KMS-11 (cell line): ENCODE measurements at regions not wholly inside any gene's neighbourhood (a gene's known extent, or its start where the extent isn't known, plus 50 kb on each side); places are given as distances from the start of the nearest gene placed in this dataset.

Source experiments
- H2AFZ ChIP-seq: fragments of 200-600 bp; sonication (generic); 2 replicates; pipeline ENCODE4 v1.6.1; 2016; ENCODE audit warnings: antibody characterized with exemption, mixed run types, low read depth
- H3K27ac ChIP-seq: fragments of 200-600 bp; sonication (generic); 2 replicates; pipeline ENCODE4 v1.6.1; 2016; ENCODE audit warnings: mild to moderate bottlenecking, mixed run types
- H3K27me3 ChIP-seq: fragments of 200-600 bp; sonication (generic); 2 replicates; pipeline ENCODE4 v1.6.1; 2017; ENCODE audit warnings: mild to moderate bottlenecking, low read depth, mixed run types, moderate library complexity; ENCODE audit not compliant: insufficient read depth
- H3K36me3 ChIP-seq: fragments of 200-600 bp; sonication (generic); 2 replicates; pipeline ENCODE4 v1.6.1; 2017; ENCODE audit warnings: mild to moderate bottlenecking, mixed run types; ENCODE audit not compliant: insufficient read depth
- H3K4me1 ChIP-seq: fragments of 200-600 bp; sonication (generic); 2 replicates; pipeline ENCODE4 v1.6.1; 2016; ENCODE audit warnings: mild to moderate bottlenecking, low read depth, mixed run types; ENCODE audit not compliant: poor library complexity, severe bottlenecking
- H3K4me2 ChIP-seq: fragments of 200-600 bp; sonication (generic); 2 replicates; pipeline ENCODE4 v1.7.0; 2016; ENCODE audit warnings: mild to moderate bottlenecking, mixed run types
- H3K4me3 ChIP-seq: fragments of 200-600 bp; sonication (generic); IDR thresholded peaks from 2 replicates; pipeline ENCODE4 v1.6.1; 2017; ENCODE audit warnings: low read depth, low read length, mixed read lengths; ENCODE audit not compliant: insufficient read depth
- H3K79me2 ChIP-seq: fragments of 200-600 bp; sonication (generic); 2 replicates; pipeline ENCODE4 v1.6.1; 2016; ENCODE audit warnings: low read depth, mixed run types; ENCODE audit not compliant: insufficient read depth
- H3K9ac ChIP-seq: fragments of 200-600 bp; sonication (generic); 2 replicates; pipeline ENCODE4 v1.6.1; 2016; ENCODE audit warnings: mild to moderate bottlenecking, mixed run types
- H4K20me1 ChIP-seq: fragments of 200-600 bp; sonication (generic); 2 replicates; pipeline ENCODE4 v1.6.1; 2016; ENCODE audit warnings: mild to moderate bottlenecking, mixed run types; ENCODE audit not compliant: insufficient read depth
- CTCF ChIP-seq: fragments of 200-600 bp; sonication (generic); conservative IDR thresholded peaks from 2 replicates; pipeline ENCODE4 v1.6.1; 2017; ENCODE audit warnings: low read depth, mild to moderate bottlenecking, antibody characterized with exemption, low read length, moderate library complexity, mixed read lengths

GRCh38 chr3:194816748-194817591 lies 131.3 kb downstream of the FAM43A start:
- H3K9ac ChIP-seq: no peak overlapping the region
- H3K4me3 ChIP-seq: no peak overlapping the region
- no peaks in the 10 kb centered on the region for H3K4me1 ChIP-seq
- no peak overlapping the region for H3K27ac ChIP-seq
- no peak for TF ChIP-seq CTCF
- no peaks in the 10 kb centered on the region for H3K36me3 ChIP-seq
- no peaks in the 10 kb centered on the region for H4K20me1 ChIP-seq
- H3K27me3 ChIP-seq: no peaks in the 10 kb centered on the region
- H2AFZ ChIP-seq: no peak overlapping the region
- H3K79me2 ChIP-seq: no peaks in the 10 kb centered on the region
- no peak overlapping the region for H3K4me2 ChIP-seq

GRCh38 chr3:194817592-194817930 lies 131.9 kb downstream of the FAM43A start:
- Histone ChIP-seq H2AFZ (no peak overlapping the region), H4K20me1 (no peaks in the 10 kb centered on the region), H3K9ac (no peak overlapping the region), H3K4me1 (no peaks in the 10 kb centered on the region), H3K36me3 (no peaks in the 10 kb centered on the region), H3K27ac (no peak overlapping the region), H3K27me3 (no peaks in the 10 kb centered on the region), H3K4me3 (no peak overlapping the region), H3K79me2 (no peaks in the 10 kb centered on the region), H3K4me2 (no peak overlapping the region)
- no peak for TF ChIP-seq CTCF

GRCh38 chr3:194817936-194818335 lies 132.3 kb downstream of the FAM43A start:
- Histone ChIP-seq H3K9ac (no peak overlapping the region), H3K4me2 (no peak overlapping the region), H3K79me2 (no peaks in the 10 kb centered on the region), H3K27ac (no peak overlapping the region), H3K4me1 (no peaks in the 10 kb centered on the region), H4K20me1 (no peaks in the 10 kb centered on the region), H2AFZ (no peak overlapping the region), H3K36me3 (no peaks in the 10 kb centered on the region), H3K4me3 (no peak overlapping the region), H3K27me3 (no peaks in the 10 kb centered on the region)
- TF ChIP-seq CTCF: no peak

- TF ChIP-seq CTCF: no peak
- H3K27ac ChIP-seq: no peak overlapping the region
- no peak overlapping the region for H3K4me2 ChIP-seq
- no peaks in the 10 kb centered on the region for H3K4me1 ChIP-seq
- H4K20me1 ChIP-seq: no peaks in the 10 kb centered on the region
- H3K36me3 ChIP-seq: no peaks in the 10 kb centered on the region
- no peaks in the 10 kb centered on the region for H3K79me2 ChIP-seq
- H2AFZ ChIP-seq: no peak overlapping the region
- no peak overlapping the region for H3K4me3 ChIP-seq
- no peaks in the 10 kb centered on the region for H3K27me3 ChIP-seq
- no peak overlapping the region for H3K9ac ChIP-seq
Measured at GRCh38 chr3:194824100-194824499, 138.4 kb downstream of the FAM43A start.
